ENCODE measurements at regions not wholly inside any gene's neighbourhood (a gene's known extent, or its start where the extent isn't known, plus 50 kb on each side); places are given as distances from the start of the nearest gene placed in this dataset.

DNA sequence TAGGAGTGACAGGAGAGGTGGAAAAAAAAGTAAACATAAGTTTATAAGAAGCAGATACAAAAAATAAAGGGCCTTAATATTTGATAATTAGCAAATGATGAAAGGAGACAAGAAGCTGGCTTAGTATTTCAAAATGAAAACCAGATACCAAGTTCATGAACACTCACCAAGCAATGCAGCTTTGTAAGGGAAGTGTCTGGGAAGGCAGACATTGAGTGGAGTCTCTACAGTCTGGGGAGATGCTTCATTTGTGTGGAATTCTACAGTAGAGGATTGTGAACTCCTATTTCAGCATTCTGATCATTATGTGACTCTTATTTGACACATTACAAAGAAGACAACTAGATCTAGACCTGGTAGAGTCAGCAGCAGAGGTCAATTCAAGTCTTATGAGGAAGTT lies 1072.7 kb downstream of the DSC3 start (continued):
- TF ChIP-seq YY1 (tag by site-specific recombination; IDR thresholded peaks at IDR 0.05) (no peak), GLIS2 (tag by site-specific recombination; IDR thresholded peaks at IDR 0.05) (no peak), ZSCAN30 (tag by site-specific recombination; IDR thresholded peaks at IDR 0.05) (no peak), ZNF626 (tag by site-specific recombination; IDR thresholded peaks at IDR 0.05) (no peak), ZNF302 (tag by site-specific recombination; IDR thresholded peaks at IDR 0.05; ENCODE audit: low read depth) (no peak), PRDM1 (tag by site-specific recombination; IDR thresholded peaks at IDR 0.05) (no peak)

DNA sequence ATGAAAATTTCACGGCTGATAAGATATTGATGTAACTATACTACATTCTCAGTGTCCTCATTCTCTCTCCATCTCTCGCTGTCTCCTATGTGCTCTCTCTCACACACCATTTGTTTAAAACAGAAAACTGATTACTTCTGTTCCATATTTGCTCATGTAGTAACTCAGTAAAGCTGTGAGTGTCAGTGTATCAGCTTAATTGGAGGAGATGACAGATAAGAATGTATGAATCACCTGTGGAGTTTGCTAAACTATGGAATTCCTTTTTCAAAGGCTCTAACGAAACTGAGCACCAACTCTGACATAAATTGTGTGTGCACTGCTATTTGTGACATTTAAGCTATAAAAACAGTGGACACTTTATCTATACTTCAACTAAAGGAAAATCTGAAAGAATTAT lies 1080.0 kb downstream of the DSC3 start:
- H3K27ac ChIP-seq (ENCODE audit: extremely low read depth, low read depth, low read length) = no peak overlapping the region
- ChIA-PET CTCF (no interaction called here), POLR2A (no interaction called here)
- H3K36me3 ChIP-seq (ENCODE audit: control insufficient read depth in 2 of 2, insufficient read depth in 1 of 2, low read length in 2 of 2) = no peaks in the 10 kb centered on the region
- TF ChIP-seq ZNF174 (tag by site-specific recombination; IDR thresholded peaks at IDR 0.05) (no peak), ZNF654 (tag by site-specific recombination; IDR thresholded peaks at IDR 0.05; ENCODE audit: low read depth) (no peak), KLF1 (tag by site-specific recombination; IDR thresholded peaks at IDR 0.05) (no peak), ZNF311 (tag by site-specific recombination; IDR thresholded peaks at IDR 0.05; ENCODE audit: borderline replicate concordance) (no peak), ZNF175 (tag by site-specific recombination; IDR thresholded peaks at IDR 0.05) (no peak), ZNF544 (tag by site-specific recombination; IDR thresholded peaks at IDR 0.05) (no peak), ZNF777 (tag by site-specific recombination; IDR thresholded peaks at IDR 0.05; ENCODE audit: borderline replicate concordance) (no peak), GLI2 (tag by site-specific recombination; IDR thresholded peaks at IDR 0.05; ENCODE audit: borderline replicate concordance, low read depth) (no peak), ZNF239 (tag by site-specific recombination; IDR thresholded peaks at IDR 0.05) (no peak), ZFHX2 (tag by site-specific recombination; conservative IDR thresholded peaks at IDR 0.05) (no peak), ZNF571 (tag by site-specific recombination; IDR thresholded peaks at IDR 0.05) (no peak)
- TF ChIP-seq, protein P1, sequence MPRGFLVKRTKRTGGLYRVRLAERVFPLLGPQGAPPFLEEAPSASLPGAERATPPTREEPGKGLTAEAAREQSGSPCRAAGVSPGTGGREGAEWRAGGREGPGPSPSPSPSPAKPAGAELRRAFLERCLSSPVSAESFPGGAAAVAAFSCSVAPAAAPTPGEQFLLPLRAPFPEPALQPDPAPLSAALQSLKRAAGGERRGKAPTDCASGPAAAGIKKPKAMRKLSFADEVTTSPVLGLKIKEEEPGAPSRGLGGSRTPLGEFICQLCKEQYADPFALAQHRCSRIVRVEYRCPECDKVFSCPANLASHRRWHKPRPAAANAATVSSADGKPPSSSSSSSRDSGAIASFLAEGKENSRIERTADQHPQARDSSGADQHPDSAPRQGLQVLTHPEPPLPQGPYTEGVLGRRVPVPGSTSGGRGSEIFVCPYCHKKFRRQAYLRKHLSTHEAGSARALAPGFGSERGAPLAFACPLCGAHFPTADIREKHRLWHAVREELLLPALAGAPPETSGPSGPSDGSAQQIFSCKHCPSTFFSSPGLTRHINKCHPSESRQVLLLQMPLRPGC (tag by site-specific recombination; IDR thresholded peaks at IDR 0.05) = no peak
- TF ChIP-seq, protein P2, sequence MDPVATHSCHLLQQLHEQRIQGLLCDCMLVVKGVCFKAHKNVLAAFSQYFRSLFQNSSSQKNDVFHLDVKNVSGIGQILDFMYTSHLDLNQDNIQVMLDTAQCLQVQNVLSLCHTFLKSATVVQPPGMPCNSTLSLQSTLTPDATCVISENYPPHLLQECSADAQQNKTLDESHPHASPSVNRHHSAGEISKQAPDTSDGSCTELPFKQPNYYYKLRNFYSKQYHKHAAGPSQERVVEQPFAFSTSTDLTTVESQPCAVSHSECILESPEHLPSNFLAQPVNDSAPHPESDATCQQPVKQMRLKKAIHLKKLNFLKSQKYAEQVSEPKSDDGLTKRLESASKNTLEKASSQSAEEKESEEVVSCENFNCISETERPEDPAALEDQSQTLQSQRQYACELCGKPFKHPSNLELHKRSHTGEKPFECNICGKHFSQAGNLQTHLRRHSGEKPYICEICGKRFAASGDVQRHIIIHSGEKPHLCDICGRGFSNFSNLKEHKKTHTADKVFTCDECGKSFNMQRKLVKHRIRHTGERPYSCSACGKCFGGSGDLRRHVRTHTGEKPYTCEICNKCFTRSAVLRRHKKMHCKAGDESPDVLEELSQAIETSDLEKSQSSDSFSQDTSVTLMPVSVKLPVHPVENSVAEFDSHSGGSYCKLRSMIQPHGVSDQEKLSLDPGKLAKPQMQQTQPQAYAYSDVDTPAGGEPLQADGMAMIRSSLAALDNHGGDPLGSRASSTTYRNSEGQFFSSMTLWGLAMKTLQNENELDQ (tag by site-specific recombination; IDR thresholded peaks at IDR 0.05; ENCODE audit: low read depth) = no peak
- TF ChIP-seq, protein P3, sequence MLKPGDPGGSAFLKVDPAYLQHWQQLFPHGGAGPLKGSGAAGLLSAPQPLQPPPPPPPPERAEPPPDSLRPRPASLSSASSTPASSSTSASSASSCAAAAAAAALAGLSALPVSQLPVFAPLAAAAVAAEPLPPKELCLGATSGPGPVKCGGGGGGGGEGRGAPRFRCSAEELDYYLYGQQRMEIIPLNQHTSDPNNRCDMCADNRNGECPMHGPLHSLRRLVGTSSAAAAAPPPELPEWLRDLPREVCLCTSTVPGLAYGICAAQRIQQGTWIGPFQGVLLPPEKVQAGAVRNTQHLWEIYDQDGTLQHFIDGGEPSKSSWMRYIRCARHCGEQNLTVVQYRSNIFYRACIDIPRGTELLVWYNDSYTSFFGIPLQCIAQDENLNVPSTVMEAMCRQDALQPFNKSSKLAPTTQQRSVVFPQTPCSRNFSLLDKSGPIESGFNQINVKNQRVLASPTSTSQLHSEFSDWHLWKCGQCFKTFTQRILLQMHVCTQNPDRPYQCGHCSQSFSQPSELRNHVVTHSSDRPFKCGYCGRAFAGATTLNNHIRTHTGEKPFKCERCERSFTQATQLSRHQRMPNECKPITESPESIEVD (tag by site-specific recombination; IDR thresholded peaks at IDR 0.05) = no peak
- TF ChIP-seq, protein P4, sequence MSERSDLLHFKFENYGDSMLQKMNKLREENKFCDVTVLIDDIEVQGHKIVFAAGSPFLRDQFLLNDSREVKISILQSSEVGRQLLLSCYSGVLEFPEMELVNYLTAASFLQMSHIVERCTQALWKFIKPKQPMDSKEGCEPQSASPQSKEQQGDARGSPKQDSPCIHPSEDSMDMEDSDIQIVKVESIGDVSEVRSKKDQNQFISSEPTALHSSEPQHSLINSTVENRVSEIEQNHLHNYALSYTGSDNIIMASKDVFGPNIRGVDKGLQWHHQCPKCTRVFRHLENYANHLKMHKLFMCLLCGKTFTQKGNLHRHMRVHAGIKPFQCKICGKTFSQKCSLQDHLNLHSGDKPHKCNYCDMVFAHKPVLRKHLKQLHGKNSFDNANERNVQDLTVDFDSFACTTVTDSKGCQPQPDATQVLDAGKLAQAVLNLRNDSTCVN (tag by site-specific recombination; optimal IDR thresholded peaks at IDR 0.05) = no peak
- H3K9me3 ChIP-seq (ENCODE audit: control insufficient read depth, insufficient read depth, low read depth, low read length) = no peaks in the 10 kb centered on the region
- H3K4me1 ChIP-seq (ENCODE audit: control insufficient read depth, insufficient read depth, low read length) = no peaks in the 10 kb centered on the region
- no peak overlapping the region for H3K4me3 ChIP-seq (ENCODE audit: low read depth, low read length)
